Body of pancreas (tissue), 4 donors: ENCODE measurements at regions not wholly inside any gene's neighbourhood (a gene's known extent, or its start where the extent isn't known, plus 50 kb on each side); places are given as distances from the start of the nearest gene placed in this dataset.

ENCODE experiments used
- CTCF ChIP-seq, 7 experiments: fragments of 450-650 bp in 4 of 7; fragments of 200-600 bp in 3 of 7; sonication (generic) in 3 of 7; IDR thresholded peaks; one replicate each; pipeline ENCODE4 v1.5.1; 2016 to 2019; ENCODE audit warnings: antibody characterized with exemption in 7 of 7
- POLR2A ChIP-seq, 3 donors: fragments of 450-650 bp; IDR thresholded peaks; one replicate each; pipeline ENCODE4 v1.6.1; 2016; ENCODE audit warnings: antibody characterized with exemption in 3 of 3, mild to moderate bottlenecking in 2 of 3

DNA sequence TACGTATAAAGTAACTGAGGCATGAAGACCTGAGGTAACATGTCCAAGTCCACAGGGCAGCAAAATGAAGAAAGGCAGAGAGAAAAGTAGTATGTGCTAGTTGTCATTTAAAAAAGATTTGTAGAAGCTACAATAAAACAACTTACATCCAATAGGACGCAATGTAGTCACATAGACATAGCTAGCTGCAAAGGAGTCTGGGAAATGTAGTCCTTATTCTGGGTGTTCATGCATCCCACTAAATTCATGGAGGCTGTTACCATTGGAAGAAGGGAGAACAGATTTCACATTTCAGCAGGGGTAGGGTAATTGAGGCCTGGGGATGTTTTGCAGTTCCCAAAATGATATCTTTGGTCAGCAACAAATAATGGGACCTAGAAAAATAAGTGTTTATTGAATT lies 571.4 kb downstream of the MIAT start:
- TF ChIP-seq CTCF (IDR thresholded peaks at IDR 0.05) (no peak), POLR2A (IDR thresholded peaks at IDR 0.05) (no peak)
